Psoas muscle (tissue), 7 donors: ENCODE measurements at regions not wholly inside any gene's neighbourhood (a gene's known extent, or its start where the extent isn't known, plus 50 kb on each side); places are given as distances from the start of the nearest gene placed in this dataset.

ENCODE experiments used
- ATAC-seq, 4 donors: fragments of 200-7000 bp; cut with Tn5 transposase; one replicate each; pipeline ENCODE4 v1.9.1; 2020; ENCODE audit warnings: moderate library complexity in 3 of 4, mild to moderate bottlenecking in 2 of 4
- DNase-seq, 2 donors: peaks; one replicate each; pipeline ENCODE4 v3.0.0-alpha.2; 2020
- H3K27ac ChIP-seq: fragments of 200-600 bp; one replicate; pipeline ENCODE4 v1.8.0; 2022
- H3K27me3 ChIP-seq, 3 donors: fragments of 200-600 bp in 1 of 3; one replicate each; pipeline versions ENCODE4 v1.6.1 to v1.8.0; 2013 to 2022; ENCODE audit warnings: low read length in 2 of 3, mild to moderate bottlenecking in 2 of 3, moderate library complexity in 1 of 3; ENCODE audit not compliant: insufficient read depth in 3 of 3
- H3K36me3 ChIP-seq, 2 donors: fragments of 200-600 bp in 1 of 2; one replicate each; pipeline versions ENCODE4 v1.6.1 to v1.8.0; 2013 to 2022; ENCODE audit warnings: low read depth in 1 of 2, mild to moderate bottlenecking in 1 of 2, moderate library complexity in 1 of 2; ENCODE audit not compliant: insufficient read depth in 1 of 2
- H3K4me1 ChIP-seq: fragments of 200-600 bp; one replicate; pipeline ENCODE4 v1.8.0; 2022
- H3K4me3 ChIP-seq: fragments of 200-600 bp; one replicate; pipeline ENCODE4 v1.8.0; 2022; ENCODE audit warnings: mild to moderate bottlenecking
- H3K9me3 ChIP-seq: fragments of 200-600 bp; one replicate; pipeline ENCODE4 v1.8.0; 2022
- WGBS, 3 donors: extraction: QIAGEN DNeasy Blood & Tissue Kit; methylation state at CpG; one replicate each; pipeline versions ENCODE4 v1.1.6 to v1.1.7; 2013; 5-methylcytosine and 5-hydroxymethylcytosine counted together
- intact Hi-C, 2 donors: fragments of 100-400 bp; cut with DNase I; formaldehyde crosslinking; loops; one replicate each; pipeline versions ENCODE4 v1.11.0 to v1.14.2; 2022
- TF ChIP-seq, protein P1 (sequence below): fragments of 200-600 bp; IDR thresholded peaks from one replicate; pipeline ENCODE4 v1.8.0; 2022; ENCODE audit warnings: antibody characterized with exemption
- donor health status: healthy with polysubstance abuse.
- donor health status: DM: no; HTN: no; CAD: no; lungs with moderate emphysema.
- donor health status: Bipolar disorder and iron deficiency.
- donor health status: healthy.
- donor health status: DM: yes; HTN: yes; CAD: no.
- donor health status: DM: no; HTN: no; CAD: no.
- donor health status: DM: yes; HTN: yes; CAD: no.

DNA sequence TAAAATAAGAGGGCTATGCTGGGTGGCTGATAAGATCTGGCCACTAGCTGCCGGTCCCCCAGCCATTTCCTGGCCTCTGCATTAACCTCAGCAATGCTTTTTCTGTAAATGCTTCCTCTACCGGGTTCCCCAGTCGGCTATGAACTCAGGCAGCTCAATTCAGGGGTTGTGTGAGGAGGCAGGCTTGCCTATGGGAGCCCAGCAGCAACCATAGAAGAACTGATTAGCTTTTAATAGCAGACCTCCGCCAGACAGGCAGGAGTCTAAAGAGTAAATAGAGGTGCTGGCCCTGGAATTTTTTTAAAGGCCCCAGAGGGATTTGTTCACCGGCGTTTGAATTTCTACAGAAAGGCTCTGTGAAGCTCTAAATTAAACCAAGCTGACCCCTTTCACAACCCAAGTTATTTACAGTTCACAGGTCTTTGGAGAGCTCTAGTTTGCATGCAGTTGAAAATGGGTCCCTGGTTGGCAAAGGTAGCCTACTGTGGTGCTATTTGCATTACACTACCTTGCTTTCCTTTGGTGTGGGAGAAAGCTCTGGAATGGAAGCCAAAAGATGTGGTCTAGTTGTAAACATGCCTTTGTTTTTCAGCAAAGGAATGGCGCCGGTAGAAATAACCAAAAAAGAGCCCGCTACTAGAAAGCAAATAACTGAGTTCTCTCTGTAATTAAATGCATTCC is 289.7 kb upstream of the SEMA6A start:
- no peaks in the 10 kb centered on the region for H3K9me3 ChIP-seq
- ATAC-seq = no peak
- no peaks in the 10 kb centered on the region for H3K4me1 ChIP-seq
- H3K27ac ChIP-seq = no peak overlapping the region
- intact Hi-C loops = no loop called here
- H3K4me3 ChIP-seq = no peak overlapping the region
- TF ChIP-seq, protein P1, sequence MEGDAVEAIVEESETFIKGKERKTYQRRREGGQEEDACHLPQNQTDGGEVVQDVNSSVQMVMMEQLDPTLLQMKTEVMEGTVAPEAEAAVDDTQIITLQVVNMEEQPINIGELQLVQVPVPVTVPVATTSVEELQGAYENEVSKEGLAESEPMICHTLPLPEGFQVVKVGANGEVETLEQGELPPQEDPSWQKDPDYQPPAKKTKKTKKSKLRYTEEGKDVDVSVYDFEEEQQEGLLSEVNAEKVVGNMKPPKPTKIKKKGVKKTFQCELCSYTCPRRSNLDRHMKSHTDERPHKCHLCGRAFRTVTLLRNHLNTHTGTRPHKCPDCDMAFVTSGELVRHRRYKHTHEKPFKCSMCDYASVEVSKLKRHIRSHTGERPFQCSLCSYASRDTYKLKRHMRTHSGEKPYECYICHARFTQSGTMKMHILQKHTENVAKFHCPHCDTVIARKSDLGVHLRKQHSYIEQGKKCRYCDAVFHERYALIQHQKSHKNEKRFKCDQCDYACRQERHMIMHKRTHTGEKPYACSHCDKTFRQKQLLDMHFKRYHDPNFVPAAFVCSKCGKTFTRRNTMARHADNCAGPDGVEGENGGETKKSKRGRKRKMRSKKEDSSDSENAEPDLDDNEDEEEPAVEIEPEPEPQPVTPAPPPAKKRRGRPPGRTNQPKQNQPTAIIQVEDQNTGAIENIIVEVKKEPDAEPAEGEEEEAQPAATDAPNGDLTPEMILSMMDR = no peak
- DNase-seq = no peak
- 35 to 39% (median 37%) methylated on average over 9 of the region's 9 CpGs for WGBS, 3 donors
- H3K36me3 ChIP-seq = no peaks in the 10 kb centered on the region
- H3K27me3 ChIP-seq = peaks cover 0 to 2% (median 0%) of the 10 kb centered on the region in 3 donors

DNA sequence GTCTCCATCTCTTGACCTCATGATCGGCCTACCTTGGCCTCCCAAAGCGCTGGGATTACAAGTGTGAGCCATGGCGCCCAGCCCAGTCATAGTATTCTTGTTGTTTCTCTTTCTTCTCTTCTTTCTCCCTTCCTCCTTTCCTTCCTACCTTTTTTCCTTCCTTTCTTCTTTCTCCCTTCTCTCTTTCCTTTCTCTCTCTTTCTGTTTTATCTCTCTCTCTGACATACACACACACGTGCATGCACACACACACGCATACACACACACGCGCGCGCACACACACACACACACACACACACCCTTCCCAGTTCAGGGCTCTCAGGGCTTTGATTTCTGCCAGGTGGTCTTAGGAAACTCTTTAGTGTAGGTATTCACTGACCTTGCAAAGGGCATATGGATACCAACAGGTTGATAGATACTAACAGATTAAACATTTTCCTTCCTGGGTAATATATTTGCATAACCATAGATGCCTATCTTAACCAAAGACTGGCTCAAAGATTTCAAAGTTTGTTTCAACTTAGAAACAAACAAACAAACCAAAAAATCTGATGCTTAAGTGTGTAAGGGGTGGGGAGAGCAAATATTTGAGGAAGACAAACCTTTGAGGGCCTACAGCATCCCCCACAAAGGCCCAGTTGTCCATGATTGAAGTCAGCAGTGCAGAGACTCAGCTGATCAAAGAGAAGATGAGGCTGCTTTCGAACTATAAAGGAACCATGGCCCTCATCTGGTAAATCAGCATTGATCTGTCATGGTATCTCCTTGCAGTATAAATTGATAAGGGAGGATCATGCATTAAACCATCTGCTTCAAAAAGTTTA is 288.2 kb upstream of the SEMA6A start:
- intact Hi-C loops = no loop called here
- Histone ChIP-seq H3K4me3 (no peak overlapping the region), H3K27ac (no peak overlapping the region), H3K36me3 (no peaks in the 10 kb centered on the region), H3K9me3 (no peaks in the 10 kb centered on the region), H3K4me1 (no peaks in the 10 kb centered on the region), H3K27me3 (no peaks in the 10 kb centered on the region)
- ATAC-seq (no peak), DNase-seq (no peak)
- TF ChIP-seq, protein P1 = no peak
- WGBS, 3 donors = 69 to 81% (median 75%) methylated on average over 10 of the region's 10 CpGs

DNA sequence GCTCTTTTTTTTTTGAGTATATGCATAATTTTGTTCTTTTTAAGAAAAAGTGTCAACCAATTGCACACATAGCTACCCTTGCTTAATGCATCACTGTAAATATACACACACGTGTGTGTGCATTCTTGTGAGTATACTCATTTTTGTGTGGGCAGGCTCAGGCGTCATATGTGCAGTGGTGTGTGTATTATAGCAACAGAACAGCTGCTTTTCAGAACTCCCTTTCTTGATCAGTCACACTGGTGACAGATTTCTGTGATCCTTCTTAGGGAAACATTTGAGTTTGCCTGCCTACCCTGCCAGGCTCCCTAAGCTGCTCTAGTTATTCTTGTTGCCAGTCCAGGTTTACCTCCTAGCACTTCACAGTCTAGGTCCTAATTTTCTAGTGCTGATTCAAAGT is 287.0 kb upstream of the SEMA6A start:
- Histone ChIP-seq H3K9me3 (no peaks in the 10 kb centered on the region), H3K36me3 (no peaks in the 10 kb centered on the region), H3K27ac (no peak overlapping the region), H3K27me3 (no peaks in the 10 kb centered on the region), H3K4me1 (no peaks in the 10 kb centered on the region), H3K4me3 (no peak overlapping the region)
- DNase-seq = no peak
- WGBS, 3 donors = 61 to 74% (median 63%) methylated on average over 2 of the region's 2 CpGs
- intact Hi-C loops = no loop called here
- ATAC-seq = no peak
- TF ChIP-seq, protein P1 = no peak

DNA sequence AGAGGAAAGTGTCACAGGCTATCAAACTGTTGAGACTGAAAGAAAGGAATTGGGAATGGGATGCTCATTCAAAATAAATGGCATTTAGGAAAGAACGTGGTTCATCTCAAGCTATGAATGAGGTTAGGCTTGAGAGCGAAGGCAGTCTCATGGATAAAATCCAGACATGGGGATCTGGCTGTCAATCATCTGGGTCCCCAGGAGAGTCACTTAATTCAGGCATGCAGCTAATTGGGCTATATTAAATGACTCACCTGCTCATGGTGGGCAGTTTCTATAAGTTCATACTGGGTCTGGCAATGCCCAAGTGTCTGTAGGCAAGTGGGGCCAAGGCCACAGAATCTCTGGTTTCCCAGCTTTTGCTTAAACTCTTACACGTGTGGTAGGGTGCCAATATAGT is 286.5 kb upstream of the SEMA6A start:
- 93 to 95% (median 93%) methylated on average over 3 of the region's 3 CpGs for WGBS, 3 donors
- no peak overlapping the region for H3K27ac ChIP-seq
- ATAC-seq (no peak), DNase-seq (no peak)
- intact Hi-C loops = no loop called here
- no peaks in the 10 kb centered on the region for H3K9me3 ChIP-seq
- H3K4me1 ChIP-seq = no peaks in the 10 kb centered on the region
- no peaks in the 10 kb centered on the region for H3K36me3 ChIP-seq
- no peaks in the 10 kb centered on the region for H3K27me3 ChIP-seq
- no peak overlapping the region for H3K4me3 ChIP-seq
- TF ChIP-seq, protein P1 = no peak
